ENCODE measurements at regions not wholly inside any gene's neighbourhood (a gene's known extent, or its start where the extent isn't known, plus 50 kb on each side); places are given as distances from the start of the nearest gene placed in this dataset.

GRCh38 chr22:47901911-47902310 is 1139.5 kb downstream of the TBC1D22A start:
- no peaks in the 10 kb centered on the region for H3K36me3 ChIP-seq (ENCODE audit: low read depth, low read length)

GRCh38 chr22:47899894-47900293 is 1137.4 kb downstream of the TBC1D22A start:
- no peak overlapping the region for H3K9ac ChIP-seq (ENCODE audit: low read length)
- intact Hi-C loops (cut with micrococcal nuclease) = no loop called here
- H3K9me3 ChIP-seq (ENCODE audit: low read length) = no peaks in the 10 kb centered on the region
- no peaks in the 10 kb centered on the region for H3K9me2 ChIP-seq (replicated peaks; ENCODE audit: low read length)
- H2AFZ ChIP-seq (ENCODE audit: low read length) = no peak overlapping the region
- CTCF ChIA-PET = no interaction called here
- TF ChIP-seq EZH2phosphoT487 (IDR thresholded peaks at IDR 0.05; ENCODE audit: borderline replicate concordance, low read length) (no peak), EZH2 (IDR thresholded peaks at IDR 0.05; ENCODE audit: low read length, unreplicated experiment) (no peak), CTCF (conservative IDR thresholded peaks at IDR 0.05; ENCODE audit: low read depth, low read length) (no peak)
- no peaks in the 10 kb centered on the region for H4K20me1 ChIP-seq (ENCODE audit: low read length)
- ATAC-seq (no peak), DNase-seq (no peak)
- POLR2A ChIA-PET (ENCODE audit: unreplicated experiment) = no interaction called here
- no peak overlapping the region for H3K4me3 ChIP-seq (ENCODE audit: low read length)
- H3K36me3 ChIP-seq (ENCODE audit: low read depth, low read length) = no peaks in the 10 kb centered on the region
- H3K4me2 ChIP-seq (ENCODE audit: low read length) = no peak overlapping the region
- no peaks in the 10 kb centered on the region for H3K79me2 ChIP-seq (ENCODE audit: low read length)
- no peaks in the 10 kb centered on the region for H3F3A ChIP-seq (ENCODE audit: low read length, unreplicated experiment)
- no peaks in the 10 kb centered on the region for H3K4me1 ChIP-seq (ENCODE audit: insufficient read depth, low read length)
- H3K27ac ChIP-seq (ENCODE audit: low read length) = no peak overlapping the region
- no TSS peak for BruUV-seq (replicated peaks)
- no peaks in the 10 kb centered on the region for H3K27me3 ChIP-seq (ENCODE audit: low read length)

More at GRCh38 chr22:47901911-47902310, 1139.5 kb downstream of the TBC1D22A start:
- no peaks in the 10 kb centered on the region for H3K4me1 ChIP-seq (ENCODE audit: insufficient read depth, low read length)
- H3K4me3 ChIP-seq (ENCODE audit: low read length) = no peak overlapping the region
- no peak overlapping the region for H3K27ac ChIP-seq (ENCODE audit: low read length)
- H3K9me3 ChIP-seq (ENCODE audit: low read length) = no peaks in the 10 kb centered on the region
- H3K27me3 ChIP-seq (ENCODE audit: low read length) = no peaks in the 10 kb centered on the region
- no peak for ATAC-seq
- no peak overlapping the region for H2AFZ ChIP-seq (ENCODE audit: low read length)
- BruUV-seq (replicated peaks) = no TSS peak
- no peaks in the 10 kb centered on the region for H3K9me2 ChIP-seq (replicated peaks; ENCODE audit: low read length)
- ChIA-PET CTCF (no interaction called here), POLR2A (ENCODE audit: unreplicated experiment) (no interaction called here)
- no peaks in the 10 kb centered on the region for H4K20me1 ChIP-seq (ENCODE audit: low read length)
- no peak overlapping the region for H3K9ac ChIP-seq (ENCODE audit: low read length)
- H3K79me2 ChIP-seq (ENCODE audit: low read length) = no peaks in the 10 kb centered on the region
- no peaks in the 10 kb centered on the region for H3F3A ChIP-seq (ENCODE audit: low read length, unreplicated experiment)
- no peak for TF ChIP-seq EZH2 (IDR thresholded peaks at IDR 0.05; ENCODE audit: low read length, unreplicated experiment)
- TF ChIP-seq CTCF (conservative IDR thresholded peaks at IDR 0.05; ENCODE audit: low read depth, low read length) = no peak
- TF ChIP-seq EZH2phosphoT487 (IDR thresholded peaks at IDR 0.05; ENCODE audit: borderline replicate concordance, low read length) = no peak
- no peak for DNase-seq
- intact Hi-C loops (cut with micrococcal nuclease) = no loop called here
- H3K4me2 ChIP-seq (ENCODE audit: low read length) = no peak overlapping the region

GRCh38 chr22:47898946-47899345 is 1136.5 kb downstream of the TBC1D22A start:
- ChIA-PET CTCF (no interaction called here), POLR2A (ENCODE audit: unreplicated experiment) (no interaction called here)
- TF ChIP-seq EZH2 (IDR thresholded peaks at IDR 0.05; ENCODE audit: low read length, unreplicated experiment) = no peak
- TF ChIP-seq EZH2phosphoT487 (IDR thresholded peaks at IDR 0.05; ENCODE audit: borderline replicate concordance, low read length) = no peak
- no peak for TF ChIP-seq CTCF (conservative IDR thresholded peaks at IDR 0.05; ENCODE audit: low read depth, low read length)

More at GRCh38 chr22:47898946-47899345, 1136.5 kb downstream of the TBC1D22A start:
- Histone ChIP-seq H3K79me2 (ENCODE audit: low read length) (no peaks in the 10 kb centered on the region), H3K4me1 (ENCODE audit: insufficient read depth, low read length) (no peaks in the 10 kb centered on the region), H3K36me3 (ENCODE audit: low read depth, low read length) (no peaks in the 10 kb centered on the region), H3K9me2 (replicated peaks; ENCODE audit: low read length) (no peaks in the 10 kb centered on the region), H3F3A (ENCODE audit: low read length, unreplicated experiment) (no peaks in the 10 kb centered on the region), H3K27me3 (ENCODE audit: low read length) (no peaks in the 10 kb centered on the region), H3K4me2 (ENCODE audit: low read length) (no peak overlapping the region), H3K9ac (ENCODE audit: low read length) (no peak overlapping the region), H3K9me3 (ENCODE audit: low read length) (no peaks in the 10 kb centered on the region), H4K20me1 (ENCODE audit: low read length) (no peaks in the 10 kb centered on the region), H3K4me3 (ENCODE audit: low read length) (no peak overlapping the region), H3K27ac (ENCODE audit: low read length) (no peak overlapping the region), H2AFZ (ENCODE audit: low read length) (no peak overlapping the region)
- no peak for ATAC-seq
- DNase-seq = no peak
- intact Hi-C loops (cut with micrococcal nuclease) = no loop called here
- no TSS peak for BruUV-seq (replicated peaks)

Measured in PC-3 (cell line).